GM19455 (cell line): ENCODE measurements at regions not wholly inside any gene's neighbourhood (a gene's known extent, or its start where the extent isn't known, plus 50 kb on each side); places are given as distances from the start of the nearest gene placed in this dataset.
"Not testable (repeated sequence)": the region's sequence is repeated elsewhere in the genome, so short reads cannot be mapped to it uniquely, and the experiment has no call there.

Experiments
- ATAC-seq: cut with Tn5 transposase; IDR thresholded peaks from one replicate; pipeline ENCODE4 v1.9.1; 2021; ENCODE audit not compliant: unreplicated experiment

DNA sequence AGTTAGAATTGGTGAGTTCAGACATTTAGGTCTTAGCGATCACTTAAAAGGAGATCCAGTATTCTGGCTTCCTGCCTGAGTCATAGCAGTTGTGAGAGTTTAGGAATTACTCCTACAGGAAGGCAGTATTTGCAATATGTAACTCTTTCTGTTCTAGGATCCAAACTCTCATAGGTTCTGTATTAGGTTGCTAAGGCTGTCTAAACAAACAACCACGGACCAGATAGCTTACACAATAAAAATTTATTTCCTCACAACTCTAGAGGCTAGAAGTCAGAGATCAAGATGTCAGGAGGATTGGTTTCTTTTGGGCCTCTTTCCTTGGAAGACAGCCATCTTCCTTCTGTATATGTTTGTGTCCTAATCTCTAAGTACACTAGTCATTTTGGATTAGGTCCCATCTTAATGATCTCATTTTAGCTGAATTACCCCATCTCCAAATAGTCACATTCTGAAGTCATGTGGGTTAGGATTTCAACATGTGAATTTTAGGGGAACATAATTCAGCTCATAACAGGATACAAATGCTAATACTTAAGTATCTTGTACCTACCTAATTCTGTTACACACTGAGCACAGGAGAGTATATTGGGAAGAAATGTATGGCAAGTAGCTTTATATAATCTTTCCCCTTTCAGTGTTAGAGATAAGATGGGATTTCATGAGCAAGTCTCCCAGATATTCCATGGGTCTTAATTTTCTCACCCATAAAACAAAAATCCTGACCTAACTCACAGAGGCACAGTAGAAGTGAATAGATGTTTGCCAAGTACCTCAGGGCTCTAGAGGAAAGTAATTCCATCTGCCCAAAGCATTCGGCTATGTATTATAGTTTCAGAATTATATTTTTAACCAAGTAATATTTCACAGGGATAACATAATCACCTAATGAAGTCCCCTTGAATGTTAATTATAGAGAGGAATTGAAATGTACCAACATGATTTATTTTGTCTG, 144.4 kb downstream of the PTBP2 start:
- ATAC-seq = no peak

- no peak for ATAC-seq
These were observed 151.2 kb downstream of the PTBP2 start for GRCh38 chr1:96872757-96873156.

DNA sequence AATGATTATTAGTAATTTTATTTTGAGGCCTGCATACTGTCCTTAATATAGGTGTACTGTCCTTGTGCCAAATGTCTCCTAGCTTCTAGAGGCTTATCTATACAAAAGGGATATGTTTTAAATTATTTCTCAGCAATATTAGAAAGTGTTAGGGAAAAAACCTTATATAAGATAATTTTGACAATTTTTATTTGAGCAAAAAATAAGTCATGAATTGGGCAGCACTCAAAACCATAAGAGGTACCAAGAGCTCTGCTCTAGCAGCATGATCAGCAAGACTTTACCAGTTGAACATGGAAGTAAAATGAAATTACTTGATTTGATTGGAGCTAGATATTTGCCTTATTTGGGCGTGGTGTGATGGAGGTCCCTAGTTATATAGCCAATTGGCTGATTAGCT, 157.1 kb downstream of the PTBP2 start:
- ATAC-seq = no peak

DNA sequence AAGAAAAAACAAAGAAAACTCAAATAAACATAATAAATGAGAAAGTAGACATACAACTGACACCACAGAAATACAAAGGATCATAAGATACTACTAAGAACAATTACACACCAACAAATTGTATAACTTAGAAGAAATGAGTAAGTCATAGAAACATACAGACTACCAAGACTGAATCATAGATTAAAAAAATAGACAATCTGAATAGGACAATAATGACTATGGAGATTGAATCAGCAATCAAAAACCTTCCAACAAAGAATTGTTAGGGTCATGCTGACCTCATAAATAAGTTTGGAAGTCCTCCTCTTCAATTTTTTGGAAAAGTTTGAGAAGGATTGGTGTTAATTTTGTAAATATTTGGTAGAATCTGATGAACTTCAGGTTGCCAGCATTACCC, 159.0 kb downstream of the PTBP2 start:
- no peak for ATAC-seq

DNA sequence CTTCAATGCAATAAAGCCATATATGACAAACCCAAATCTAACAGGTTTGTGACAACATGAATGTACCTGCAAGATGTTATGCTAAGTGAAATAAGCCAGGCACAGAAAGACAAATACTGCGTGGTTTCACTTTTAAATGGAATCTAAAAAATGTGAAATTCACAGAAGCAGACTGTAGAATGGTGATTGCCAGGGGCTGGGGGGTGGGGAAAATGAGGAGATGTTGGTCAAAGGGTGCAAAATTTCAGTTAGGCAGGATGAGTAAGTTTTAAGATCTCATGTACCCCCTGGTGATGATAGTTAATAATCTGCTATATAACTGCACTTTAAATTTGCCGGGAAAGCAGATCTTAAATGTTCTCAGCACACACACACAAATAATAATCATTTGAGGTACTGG, 160.5 kb downstream of the PTBP2 start:
- no peak for ATAC-seq

DNA sequence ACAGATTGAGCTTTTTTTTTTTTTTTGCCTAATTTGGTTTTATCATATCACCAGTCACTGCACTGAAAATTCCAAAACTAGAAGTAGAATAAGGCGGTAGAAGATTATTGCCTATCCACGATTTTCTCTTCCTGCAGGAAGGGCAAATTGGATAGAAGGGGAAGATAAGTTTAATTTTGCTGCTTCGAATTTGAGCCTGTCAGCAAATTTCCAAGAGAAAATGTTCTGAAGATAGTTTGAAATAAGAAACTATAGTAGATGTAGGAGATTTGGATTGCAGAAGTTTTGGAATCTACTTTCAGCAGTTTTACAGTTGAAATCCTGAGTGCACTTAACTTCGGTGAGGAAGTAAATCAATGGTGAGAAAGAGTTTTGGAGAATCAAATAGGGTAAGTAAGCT, 164.9 kb downstream of the PTBP2 start:
- ATAC-seq = no peak

- ATAC-seq = no peak
These were observed 165.9 kb downstream of the PTBP2 start for GRCh38 chr1:96887501-96887900.

DNA sequence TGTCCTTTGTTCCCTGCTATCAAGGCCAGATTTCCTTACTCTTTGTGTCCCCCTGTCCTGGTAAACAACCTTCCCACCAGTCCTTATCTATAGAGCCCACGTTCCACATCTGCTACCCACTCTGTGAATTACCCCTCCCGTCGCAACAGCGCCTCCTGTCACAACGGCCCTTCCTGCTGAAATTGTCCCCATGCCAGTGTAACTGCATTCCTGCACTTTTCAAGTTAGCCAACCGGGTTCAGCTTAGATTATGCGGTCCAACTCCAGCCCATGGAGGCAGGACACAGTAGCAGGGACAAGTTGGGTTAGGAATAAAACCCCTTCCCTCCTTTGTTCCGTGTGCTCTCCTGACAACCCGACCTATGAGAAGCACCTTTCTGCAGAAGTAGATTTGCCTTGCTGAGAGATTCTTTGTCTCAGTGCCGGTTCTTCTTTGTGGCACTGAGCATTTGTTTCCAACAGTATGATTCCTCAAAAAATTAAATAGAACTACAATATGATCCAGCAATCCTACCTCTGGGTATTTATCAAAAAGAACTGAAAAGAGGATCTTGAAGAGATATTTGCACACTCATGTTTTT, 180.3 kb downstream of the PTBP2 start:
- no peak for ATAC-seq

DNA sequence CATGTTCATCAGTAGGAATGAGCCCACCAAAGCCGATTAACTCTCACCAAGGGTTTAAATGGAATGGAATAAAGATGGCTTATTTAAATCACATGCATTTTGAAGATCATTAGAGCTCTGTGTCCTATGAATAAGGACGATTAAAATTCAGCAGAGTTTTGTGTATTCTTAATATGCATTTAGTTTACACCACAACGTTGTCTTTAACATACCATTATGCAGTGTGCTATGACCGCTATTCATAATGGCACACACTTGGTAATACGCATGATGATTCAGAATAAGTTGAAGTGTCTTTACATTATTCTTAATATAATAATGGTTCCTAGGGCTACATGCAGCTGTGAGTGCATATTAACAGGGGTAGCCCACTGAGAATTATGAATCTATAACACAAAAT, 190.7 kb downstream of the PTBP2 start:
- ATAC-seq = no peak

- not testable (repeated sequence) for ATAC-seq
These were observed 194.1 kb downstream of the PTBP2 start for GRCh38 chr1:96915701-96916100.

GRCh38 chr1:96918406-96918805, 196.8 kb downstream of the PTBP2 start:
- ATAC-seq = no peak

- ATAC-seq = no peak
These were observed 200.6 kb downstream of the PTBP2 start for GRCh38 chr1:96922181-96922580.

DNA sequence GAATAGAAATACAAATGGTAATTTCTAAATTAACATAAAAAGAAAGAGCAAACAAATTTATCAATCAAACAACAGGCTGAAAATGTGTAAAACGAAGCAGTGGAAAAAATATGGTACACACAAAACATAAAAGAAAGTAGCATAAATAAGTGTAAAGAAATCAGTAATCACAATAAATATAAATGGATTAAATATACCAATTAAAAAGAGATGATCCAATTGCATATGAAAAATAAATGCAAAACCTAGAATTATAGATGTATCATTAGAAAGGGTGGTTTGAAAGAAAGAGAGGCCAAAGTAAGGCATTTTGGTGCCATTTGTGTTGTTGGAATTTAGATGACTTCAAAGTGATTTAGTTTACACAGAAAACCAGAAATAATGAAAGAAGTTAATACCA, 202.2 kb downstream of the PTBP2 start:
- no peak for ATAC-seq

- ATAC-seq = no peak
These were observed 204.6 kb downstream of the PTBP2 start for GRCh38 chr1:96926176-96926575.

DNA sequence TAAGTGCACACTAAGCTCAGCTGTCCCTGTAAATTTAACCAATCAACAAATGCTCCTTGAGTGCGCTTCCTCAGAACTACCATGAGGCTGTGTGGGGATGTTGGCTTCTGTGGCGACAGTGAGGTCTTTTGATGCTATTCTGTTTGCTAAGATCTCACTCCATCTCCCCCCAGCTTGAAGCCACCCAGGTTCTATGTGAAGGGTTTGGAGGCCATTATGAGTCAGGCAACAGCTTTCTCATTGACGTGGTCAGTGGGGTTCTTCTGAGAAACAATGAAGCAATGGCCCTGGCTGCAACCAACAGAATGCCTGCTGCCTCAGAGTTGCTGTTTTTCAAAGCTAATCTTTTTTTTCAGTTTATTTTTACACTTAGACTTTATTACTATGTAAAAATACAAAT, 205.5 kb downstream of the PTBP2 start:
- ATAC-seq = no peak

- no peak for ATAC-seq
These were observed 209.6 kb downstream of the PTBP2 start for GRCh38 chr1:96931136-96931535.

DNA sequence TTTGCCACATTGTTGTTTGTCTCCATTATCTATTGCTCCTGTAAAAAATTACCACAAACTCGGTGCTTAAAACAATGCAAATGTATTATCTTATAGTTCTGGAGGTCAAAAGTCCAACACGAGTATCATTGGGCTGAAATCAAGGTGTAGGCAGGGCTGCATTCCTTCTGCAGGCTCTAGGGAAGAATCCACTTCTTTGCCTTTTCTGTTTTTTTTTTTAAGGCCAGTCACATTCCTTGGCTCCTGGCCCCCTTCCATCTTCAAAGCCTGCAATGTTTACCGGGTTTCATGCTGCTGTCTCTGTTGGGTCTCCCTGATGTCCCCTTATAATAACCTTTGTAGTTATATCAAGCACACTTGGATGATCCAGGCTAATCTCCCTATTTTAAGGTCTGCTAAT, 212.7 kb downstream of the PTBP2 start:
- ATAC-seq = no peak

DNA sequence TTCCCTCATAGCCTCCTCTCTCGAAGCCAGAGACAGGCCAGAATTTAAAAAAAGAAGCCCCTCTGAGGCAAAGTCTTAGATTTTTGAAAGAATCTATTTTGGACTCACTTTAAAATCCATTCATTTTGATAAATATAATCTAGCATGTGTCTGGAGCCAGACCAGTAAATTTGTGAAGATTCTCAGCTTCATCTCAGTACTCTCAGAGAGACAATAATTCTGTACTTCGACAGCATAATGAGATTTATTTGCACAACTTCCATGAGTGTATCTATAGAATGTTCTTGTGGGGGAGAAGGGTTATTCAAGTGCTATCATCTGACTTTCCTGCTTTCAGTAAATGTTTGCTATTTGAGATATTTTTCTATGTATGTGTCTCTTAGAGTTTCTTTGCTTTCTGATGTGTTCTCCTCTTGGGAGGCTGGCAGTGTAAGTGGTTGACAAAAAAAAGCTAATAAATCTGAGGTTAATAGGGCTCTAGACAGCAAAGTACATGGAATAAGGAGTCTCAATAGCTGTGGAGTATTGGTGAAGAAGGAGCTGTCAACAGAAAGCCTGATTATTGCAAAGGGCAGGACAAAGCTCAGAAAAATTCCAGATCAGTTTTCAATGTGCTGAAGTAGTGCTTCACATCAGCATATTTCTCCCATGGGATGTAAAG, 223.0 kb downstream of the PTBP2 start:
- no peak for ATAC-seq

DNA sequence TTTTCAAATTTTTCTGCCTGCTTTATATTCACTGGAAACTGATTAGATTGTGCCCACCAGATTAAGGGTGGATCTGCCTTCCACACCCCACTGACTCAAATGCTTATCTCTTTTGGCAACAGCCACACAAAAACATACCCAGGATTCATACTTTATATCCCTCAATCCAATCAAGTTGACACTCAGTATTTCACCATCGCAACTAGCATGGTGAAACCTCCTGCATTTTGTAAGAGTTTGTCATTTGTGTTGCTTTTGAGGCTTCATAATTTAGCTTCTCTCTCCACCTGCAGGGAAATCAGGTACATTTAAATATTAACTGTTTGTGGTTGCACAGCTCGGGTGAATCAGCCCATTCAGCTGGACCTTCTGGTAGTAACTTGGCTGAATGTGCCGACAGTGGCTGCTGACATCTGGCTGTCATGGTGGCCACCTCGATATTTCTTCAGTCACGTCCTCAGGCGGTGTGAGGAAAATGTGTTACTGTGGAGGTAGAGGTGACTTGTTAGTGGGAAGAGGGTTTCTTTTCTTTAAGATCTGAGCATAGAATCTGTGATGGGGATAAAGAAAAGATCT, 224.0 kb downstream of the PTBP2 start:
- no peak for ATAC-seq

- no peak for ATAC-seq
These were observed 233.9 kb downstream of the PTBP2 start for GRCh38 chr1:96955307-96956012.

- ATAC-seq = no peak
These were observed 240.6 kb downstream of the PTBP2 start for GRCh38 chr1:96962216-96962615.
